HG02970 (cell line): ENCODE measurements at regions not wholly inside any gene's neighbourhood (a gene's known extent, or its start where the extent isn't known, plus 50 kb on each side); places are given as distances from the start of the nearest gene placed in this dataset.

Experiments
- ATAC-seq: cut with Tn5 transposase; IDR thresholded peaks from one replicate; pipeline ENCODE4 v1.9.1; 2021; ENCODE audit warnings: mild to moderate bottlenecking, moderate library complexity, moderate number of reproducible peaks; ENCODE audit not compliant: unreplicated experiment, low FRiP score

GRCh38 chr4:105092356-105092755 lies 54.3 kb upstream of the TET2 start:
- no peak for ATAC-seq

GRCh38 chr4:105092768-105093167 lies 53.9 kb upstream of the TET2 start:
- ATAC-seq = no peak

GRCh38 chr4:105093975-105094374 lies 52.7 kb upstream of the TET2 start:
- ATAC-seq = no peak
